OCI-LY3 (cell line): ENCODE measurements at regions not wholly inside any gene's neighbourhood (a gene's known extent, or its start where the extent isn't known, plus 50 kb on each side); places are given as distances from the start of the nearest gene placed in this dataset.

Source experiments
- H2AFZ ChIP-seq: fragments of 200-600, 300-600 bp; shearing (Covaris generic); 2 replicates; pipeline ENCODE4 v1.6.0; 2014; ENCODE audit warnings: antibody characterized with exemption, low read depth, low read length
- H3K27ac ChIP-seq: fragments of 200-600, 300-600 bp; sonication (generic); 2 replicates; pipeline ENCODE4 v1.5.1; 2014; ENCODE audit warnings: mild to moderate bottlenecking, low read length, moderate library complexity, mixed read lengths
- H3K27me3 ChIP-seq: fragments of 200-600, 300-600 bp; sonication (generic); 2 replicates; pipeline ENCODE4 v1.6.1; 2014; ENCODE audit warnings: low read depth, low read length, mixed read lengths
- H3K36me3 ChIP-seq: fragments of 200-600, 300-600 bp; sonication (generic); replicated peaks from 2 replicates; pipeline ENCODE3; 2014; ENCODE audit warnings: low read depth, low read length, mixed read lengths
- H3K4me1 ChIP-seq: fragments of 300-600, 200-600 bp; sonication (generic); 2 replicates; pipeline ENCODE4 v1.6.1; 2014; ENCODE audit warnings: low read length, mixed read lengths
- H3K4me2 ChIP-seq: fragments of 200-600, 300-600 bp; sonication (generic); 2 replicates; pipeline ENCODE4 v1.6.1; 2014; ENCODE audit warnings: low read length, mixed read lengths
- H3K4me3 ChIP-seq: fragments of 300-600, 200-600 bp; sonication (generic); 2 replicates; pipeline ENCODE4 v1.5.1; 2014; ENCODE audit warnings: antibody characterized with exemption, mild to moderate bottlenecking, low read length, moderate library complexity
- H3K79me2 ChIP-seq: fragments of 300-600, 200-600 bp; shearing (Covaris generic); 2 replicates; pipeline ENCODE4 v1.6.1; 2014; ENCODE audit warnings: mild to moderate bottlenecking, low read length, mixed read lengths
- H3K9ac ChIP-seq: fragments of 300-600, 200-600 bp; shearing (Covaris generic); 2 replicates; pipeline ENCODE4 v1.6.0; 2014; ENCODE audit warnings: mild to moderate bottlenecking, low read length, moderate library complexity
- H3K9me3 ChIP-seq: fragments of 200-600, 300-600 bp; shearing (Covaris generic); 2 replicates; pipeline ENCODE4 v1.6.1; 2014; ENCODE audit warnings: low read length, mixed read lengths; ENCODE audit not compliant: insufficient read depth
- H4K20me1 ChIP-seq: fragments of 200-600, 300-600 bp; sonication (generic); 2 replicates; pipeline ENCODE4 v1.6.1; 2016; ENCODE audit warnings: low read length, mixed read lengths; ENCODE audit not compliant: insufficient read depth
- CTCF ChIP-seq: fragments of 200-600, 300-600 bp; sonication (generic); IDR thresholded peaks from 2 replicates; pipeline ENCODE4 v1.5.1; 2014; ENCODE audit warnings: antibody characterized with exemption, low read length, low read depth
- EZH2phosphoT487 ChIP-seq: fragments of 200-600 bp; shearing (Covaris generic); IDR thresholded peaks from 2 replicates; pipeline ENCODE4 v1.6.1; 2018; ENCODE audit warnings: antibody characterized with exemption, mixed run types, low read depth

GRCh38 chr5:124894541-124894940, 148.1 kb upstream of the ZNF608 start:
- TF ChIP-seq EZH2phosphoT487 (no peak), CTCF (no peak)
- no peaks in the 10 kb centered on the region for H3K9me3 ChIP-seq
- no peaks in the 10 kb centered on the region for H3K36me3 ChIP-seq
- H3K9ac ChIP-seq = no peak overlapping the region
- H4K20me1 ChIP-seq = no peaks in the 10 kb centered on the region
- H3K4me3 ChIP-seq = no peak overlapping the region
- no peak overlapping the region for H3K4me2 ChIP-seq
- H3K27me3 ChIP-seq = no peaks in the 10 kb centered on the region
- H3K4me1 ChIP-seq = no peaks in the 10 kb centered on the region
- no peak overlapping the region for H3K27ac ChIP-seq
- no peak overlapping the region for H2AFZ ChIP-seq
- H3K79me2 ChIP-seq = no peaks in the 10 kb centered on the region

GRCh38 chr5:124895236-124895635, 148.8 kb upstream of the ZNF608 start:
- H3K27me3 ChIP-seq = no peaks in the 10 kb centered on the region
- no peak overlapping the region for H2AFZ ChIP-seq
- H4K20me1 ChIP-seq = no peaks in the 10 kb centered on the region
- no peaks in the 10 kb centered on the region for H3K36me3 ChIP-seq
- no peaks in the 10 kb centered on the region for H3K4me1 ChIP-seq
- no peaks in the 10 kb centered on the region for H3K9me3 ChIP-seq
- H3K79me2 ChIP-seq = no peaks in the 10 kb centered on the region
- H3K27ac ChIP-seq = no peak overlapping the region
- no peak overlapping the region for H3K4me2 ChIP-seq
- TF ChIP-seq EZH2phosphoT487 = no peak
- TF ChIP-seq CTCF = no peak
- H3K9ac ChIP-seq = no peak overlapping the region
- H3K4me3 ChIP-seq = no peak overlapping the region

GRCh38 chr5:124901081-124901480, 154.6 kb upstream of the ZNF608 start:
- Histone ChIP-seq H3K4me2 (no peak overlapping the region), H2AFZ (no peak overlapping the region), H3K4me1 (peaks cover 19% of the 10 kb centered on the region), H3K79me2 (no peaks in the 10 kb centered on the region), H3K36me3 (no peaks in the 10 kb centered on the region), H3K9me3 (no peaks in the 10 kb centered on the region), H3K27ac (no peak overlapping the region), H3K9ac (no peak overlapping the region), H3K27me3 (no peaks in the 10 kb centered on the region), H3K4me3 (no peak overlapping the region), H4K20me1 (no peaks in the 10 kb centered on the region)
- no peak for TF ChIP-seq EZH2phosphoT487

GRCh38 chr5:124902097-124902821, 155.8 kb upstream of the ZNF608 start:
- Histone ChIP-seq H3K79me2 (no peaks in the 10 kb centered on the region), H3K4me1 (peaks cover 19% of the 10 kb centered on the region), H3K27me3 (no peaks in the 10 kb centered on the region), H4K20me1 (no peaks in the 10 kb centered on the region), H3K4me2 (peak overlapping the region; percentile 66), H3K9me3 (no peaks in the 10 kb centered on the region), H3K4me3 (peak overlapping the region; percentile 19; the same call in 1 of the 2 replicates), H3K9ac (peak overlapping the region; percentile 21; the same call in 1 of the 2 replicates), H3K27ac (peak overlapping the region; percentile 51), H2AFZ (peak overlapping the region; percentile 31; the same call in 1 of the 2 replicates), H3K36me3 (no peaks in the 10 kb centered on the region)
- TF ChIP-seq EZH2phosphoT487 (no peak), CTCF (no peak)
